HG03469 (cell line): ENCODE measurements at regions not wholly inside any gene's neighbourhood (a gene's known extent, or its start where the extent isn't known, plus 50 kb on each side); places are given as distances from the start of the nearest gene placed in this dataset.

ENCODE experiments used
- ATAC-seq: cut with Tn5 transposase; IDR thresholded peaks from one replicate; pipeline ENCODE4 v1.9.1; 2021; ENCODE audit warnings: mild to moderate bottlenecking, moderate library complexity, moderate number of reproducible peaks; ENCODE audit not compliant: unreplicated experiment

- ATAC-seq = no peak
These were observed 94.5 kb upstream of the MKLN1 start for GRCh38 chr7:131233193-131233592.

- no peak for ATAC-seq
These were observed 92.8 kb upstream of the MKLN1 start for GRCh38 chr7:131234719-131235488.

- ATAC-seq = no peak
These were observed 92.0 kb upstream of the MKLN1 start for GRCh38 chr7:131235489-131236317.

- no peak for ATAC-seq
These were observed 91.4 kb upstream of the MKLN1 start for GRCh38 chr7:131236318-131236672.

- no peak for ATAC-seq
These were observed 89.2 kb upstream of the MKLN1 start for GRCh38 chr7:131238347-131238931.

GRCh38 chr7:131241386-131241785, 86.3 kb upstream of the MKLN1 start:
- no peak for ATAC-seq

GRCh38 chr7:131242123-131242650, 85.5 kb upstream of the MKLN1 start:
- ATAC-seq = no peak

GRCh38 chr7:131244259-131244852, 83.3 kb upstream of the MKLN1 start:
- no peak for ATAC-seq

- no peak for ATAC-seq
These were observed 78.7 kb upstream of the MKLN1 start for GRCh38 chr7:131249003-131249402.

- no peak for ATAC-seq
These were observed 78.2 kb upstream of the MKLN1 start for GRCh38 chr7:131249483-131249882.

GRCh38 chr7:131250331-131250730, 77.3 kb upstream of the MKLN1 start:
- no peak for ATAC-seq

GRCh38 chr7:131251371-131251770, 76.3 kb upstream of the MKLN1 start:
- no peak for ATAC-seq

- no peak for ATAC-seq
These were observed 74.7 kb upstream of the MKLN1 start for GRCh38 chr7:131252976-131253375.

- no peak for ATAC-seq
These were observed 73.5 kb upstream of the MKLN1 start for GRCh38 chr7:131254211-131254610.

GRCh38 chr7:131255242-131255641, 72.4 kb upstream of the MKLN1 start:
- ATAC-seq = no peak

GRCh38 chr7:131261476-131261994, 66.1 kb upstream of the MKLN1 start:
- no peak for ATAC-seq

- no peak for ATAC-seq
These were observed 62.4 kb upstream of the MKLN1 start for GRCh38 chr7:131265227-131265626.

- no peak for ATAC-seq
These were observed 60.0 kb upstream of the MKLN1 start for GRCh38 chr7:131267631-131268030.

- no peak for ATAC-seq
These were observed 58.8 kb upstream of the MKLN1 start for GRCh38 chr7:131268906-131269305.

GRCh38 chr7:131272086-131272485, 55.6 kb upstream of the MKLN1 start:
- no peak for ATAC-seq

- no peak for ATAC-seq
These were observed 52.7 kb upstream of the MKLN1 start for GRCh38 chr7:131274986-131275385.
